Glutamatergic neuron (in vitro differentiated cells): ENCODE measurements at regions not wholly inside any gene's neighbourhood (a gene's known extent, or its start where the extent isn't known, plus 50 kb on each side); places are given as distances from the start of the nearest gene placed in this dataset.

Experiments
- DNase-seq: peaks from one replicate; pipeline ENCODE4 v3.0.0; 2022
- H3K27ac Mint-ChIP-seq: one replicate; pipeline ENCODE4 v1.8.0; 2020; ENCODE audit warnings: mild to moderate bottlenecking, mixed read lengths, inconsistent platforms; ENCODE audit not compliant: unreplicated experiment
- H3K27me3 Mint-ChIP-seq: one replicate; pipeline ENCODE4 v1.8.0; 2020; ENCODE audit warnings: mild to moderate bottlenecking, moderate library complexity, mixed read lengths, inconsistent platforms; ENCODE audit not compliant: unreplicated experiment
- H3K36me3 Mint-ChIP-seq: one replicate; pipeline ENCODE4 v1.8.0; 2020; ENCODE audit warnings: mild to moderate bottlenecking, mixed read lengths, inconsistent platforms; ENCODE audit not compliant: unreplicated experiment
- H3K4me1 Mint-ChIP-seq: one replicate; pipeline ENCODE4 v1.8.0; 2020; ENCODE audit warnings: mild to moderate bottlenecking, low read depth, mixed read lengths, inconsistent platforms; ENCODE audit not compliant: unreplicated experiment
- H3K4me3 Mint-ChIP-seq: one replicate; pipeline ENCODE4 v1.8.0; 2020; ENCODE audit warnings: mild to moderate bottlenecking, mixed read lengths, inconsistent platforms; ENCODE audit not compliant: unreplicated experiment
- H3K9me3 Mint-ChIP-seq: one replicate; pipeline ENCODE4 v1.8.0; 2020; ENCODE audit warnings: mild to moderate bottlenecking, moderate library complexity, mixed read lengths, inconsistent platforms; ENCODE audit not compliant: unreplicated experiment
- CTCF ChIP-seq: fragments of 200-600 bp; sonication (generic); IDR thresholded peaks from one replicate; pipeline ENCODE4 v1.5.0; 2021; ENCODE audit not compliant: partially characterized antibody, unreplicated experiment

GRCh38 chr10:105963334-105963884, 1201.1 kb downstream of the SORCS1 start:
- Mint-ChIP-seq H3K4me3 (no peak overlapping the region), H3K4me1 (peaks cover 22% of the 10 kb centered on the region), H3K27ac (peak overlapping the region; percentile 60), H3K9me3 (no peaks in the 10 kb centered on the region), H3K27me3 (no peaks in the 10 kb centered on the region), H3K36me3 (no peaks in the 10 kb centered on the region)
- TF ChIP-seq CTCF: no peak
- DNase-seq: no peak

GRCh38 chr10:105956550-105956949, 1208.0 kb downstream of the SORCS1 start:
- no peak for TF ChIP-seq CTCF
- Mint-ChIP-seq H3K36me3 (no peaks in the 10 kb centered on the region), H3K4me3 (no peak overlapping the region), H3K9me3 (no peaks in the 10 kb centered on the region), H3K4me1 (peaks cover 12% of the 10 kb centered on the region), H3K27ac (no peak overlapping the region), H3K27me3 (no peaks in the 10 kb centered on the region)
- no peak for DNase-seq

- Mint-ChIP-seq H3K4me1 (peaks cover 14% of the 10 kb centered on the region), H3K27me3 (no peaks in the 10 kb centered on the region), H3K4me3 (no peak overlapping the region), H3K27ac (no peak overlapping the region), H3K9me3 (no peaks in the 10 kb centered on the region), H3K36me3 (no peaks in the 10 kb centered on the region)
- no peak for DNase-seq
- TF ChIP-seq CTCF: no peak
These were observed 1210.6 kb downstream of the SORCS1 start for GRCh38 chr10:105953861-105954260.

GRCh38 chr10:105953056-105953455, 1211.5 kb downstream of the SORCS1 start:
- no peak for DNase-seq
- H3K27me3 Mint-ChIP-seq: no peaks in the 10 kb centered on the region
- no peak overlapping the region for H3K27ac Mint-ChIP-seq
- H3K4me1 Mint-ChIP-seq: peaks cover 14% of the 10 kb centered on the region
- H3K36me3 Mint-ChIP-seq: no peaks in the 10 kb centered on the region
- no peak overlapping the region for H3K4me3 Mint-ChIP-seq
- TF ChIP-seq CTCF: no peak
- no peaks in the 10 kb centered on the region for H3K9me3 Mint-ChIP-seq

GRCh38 chr10:105952153-105952552, 1212.4 kb downstream of the SORCS1 start:
- no peaks in the 10 kb centered on the region for H3K9me3 Mint-ChIP-seq
- no peak for TF ChIP-seq CTCF
- no peaks in the 10 kb centered on the region for H3K27me3 Mint-ChIP-seq
- no peaks in the 10 kb centered on the region for H3K36me3 Mint-ChIP-seq
- no peak for DNase-seq
- no peak overlapping the region for H3K4me3 Mint-ChIP-seq
- H3K27ac Mint-ChIP-seq: no peak overlapping the region
- peaks cover 14% of the 10 kb centered on the region for H3K4me1 Mint-ChIP-seq
